H9 (cell line): ENCODE measurements at regions not wholly inside any gene's neighbourhood (a gene's known extent, or its start where the extent isn't known, plus 50 kb on each side); places are given as distances from the start of the nearest gene placed in this dataset.

Experiments used
- DNase-seq: peaks from one replicate; pipeline ENCODE4 v3.0.0-alpha.2; 2017
- H2AFZ ChIP-seq: one replicate; pipeline ENCODE4 v1.6.1; 2013; ENCODE audit warnings: mild to moderate bottlenecking, low read length, control low read depth, moderate library complexity
- H2AK5ac ChIP-seq: 2 replicates; pipeline ENCODE4 v1.6.1; 2013; ENCODE audit warnings: low read length, control low read depth, mixed read lengths; ENCODE audit not compliant: insufficient read length
- H2BK120ac ChIP-seq: one replicate; pipeline ENCODE4 v1.6.1; 2013; ENCODE audit warnings: low read depth, mild to moderate bottlenecking, low read length, control low read depth, inconsistent platforms; ENCODE audit not compliant: poor library complexity, severe bottlenecking
- H2BK12ac ChIP-seq: 2 replicates; pipeline ENCODE4 v1.6.1; 2013; ENCODE audit warnings: low read length, control low read depth, mixed read lengths, low read depth; ENCODE audit not compliant: insufficient read length
- H2BK15ac ChIP-seq: 2 replicates; pipeline ENCODE4 v1.6.1; 2013; ENCODE audit warnings: low read depth, low read length, control low read depth
- H2BK20ac ChIP-seq: one replicate; pipeline ENCODE4 v1.6.1; 2013; ENCODE audit warnings: low read depth, mild to moderate bottlenecking, low read length, control low read depth, inconsistent platforms; ENCODE audit not compliant: poor library complexity, severe bottlenecking
- H2BK5ac ChIP-seq: 2 replicates; pipeline ENCODE4 v1.6.1; 2013; ENCODE audit warnings: low read length, control low read depth, mixed read lengths; ENCODE audit not compliant: insufficient read length
- H3K14ac ChIP-seq: 2 replicates; pipeline ENCODE4 v1.6.1; 2013; ENCODE audit warnings: low read length, control low read depth; ENCODE audit not compliant: insufficient read depth
- H3K18ac ChIP-seq: 2 replicates; pipeline ENCODE4 v1.6.1; 2013; ENCODE audit warnings: low read depth, mild to moderate bottlenecking, mixed read lengths, low read length, control low read depth; ENCODE audit not compliant: insufficient read length
- H3K23ac ChIP-seq: 2 replicates; pipeline ENCODE4 v1.6.1; 2013; ENCODE audit warnings: low read length, control low read depth, mixed read lengths, low read depth; ENCODE audit not compliant: insufficient read length
- H3K23me2 ChIP-seq: 2 replicates; pipeline ENCODE4 v1.6.1; 2013; ENCODE audit warnings: low read depth, mild to moderate bottlenecking, mixed read lengths, low read length, control low read depth; ENCODE audit not compliant: insufficient read length, poor library complexity, severe bottlenecking
- H3K27ac ChIP-seq: 2 replicates; pipeline ENCODE4 v1.5.1; 2013; ENCODE audit warnings: low read length, control low read depth, mixed read lengths, low read depth; ENCODE audit not compliant: insufficient read length
- H3K27me3 ChIP-seq: 2 replicates; pipeline ENCODE4 v1.6.1; 2013; ENCODE audit warnings: low read length, control low read depth, inconsistent platforms; ENCODE audit not compliant: insufficient read depth
- H3K4ac ChIP-seq: 2 replicates; pipeline ENCODE4 v1.6.1; 2013; ENCODE audit warnings: low read depth, mild to moderate bottlenecking, control low read depth, inconsistent platforms, low read length, moderate library complexity
- H3K4me1 ChIP-seq: 2 replicates; pipeline ENCODE4 v1.6.1; 2013; ENCODE audit warnings: low read length, control low read depth, inconsistent platforms; ENCODE audit not compliant: insufficient read depth
- H3K4me2 ChIP-seq: 2 replicates; pipeline ENCODE4 v1.6.1; 2013; ENCODE audit warnings: low read length, control low read depth, mixed read lengths; ENCODE audit not compliant: insufficient read length, insufficient read depth
- H3K56ac ChIP-seq: 2 replicates; pipeline ENCODE4 v1.6.1; 2013; ENCODE audit warnings: low read depth, mild to moderate bottlenecking, mixed read lengths, low read length, control low read depth; ENCODE audit not compliant: insufficient read length
- H3K79me1 ChIP-seq: 2 replicates; pipeline ENCODE4 v1.6.1; 2013; ENCODE audit warnings: low read depth, mild to moderate bottlenecking, moderate library complexity, low read length, control low read depth, inconsistent platforms; ENCODE audit not compliant: insufficient read depth, poor library complexity, severe bottlenecking
- H3K79me2 ChIP-seq: 2 replicates; pipeline ENCODE4 v1.6.1; 2013; ENCODE audit warnings: low read length, control low read depth, inconsistent platforms; ENCODE audit not compliant: insufficient read depth
- H3K9ac ChIP-seq: 2 replicates; pipeline ENCODE4 v1.6.1; 2013; ENCODE audit warnings: low read length, control low read depth, mixed read lengths; ENCODE audit not compliant: insufficient read length; ENCODE audit errors: extremely low read depth
- H3K9me3 ChIP-seq: one replicate; pipeline ENCODE4 v1.6.1; 2013; ENCODE audit warnings: low read depth, low read length, inconsistent platforms; ENCODE audit not compliant: control insufficient read depth
- H3T11ph ChIP-seq: one replicate; pipeline ENCODE4 v1.6.1; 2013; ENCODE audit warnings: mild to moderate bottlenecking, low read length, control low read depth, inconsistent platforms
- H4K20me1 ChIP-seq: one replicate; pipeline ENCODE4 v1.6.1; 2013; ENCODE audit not compliant: control insufficient read depth, insufficient read length, insufficient read depth
- H4K5ac ChIP-seq: 2 replicates; pipeline ENCODE4 v1.6.1; 2013; ENCODE audit warnings: low read depth, mild to moderate bottlenecking, mixed read lengths, low read length, control low read depth; ENCODE audit not compliant: insufficient read length
- H4K8ac ChIP-seq: replicated peaks from 2 replicates; pipeline ENCODE4 v1.6.1; 2013; ENCODE audit warnings: low read length, control low read depth, mixed read lengths, low read depth; ENCODE audit not compliant: insufficient read length
- H4K91ac ChIP-seq: 2 replicates; pipeline ENCODE4 v1.6.1; 2013; ENCODE audit warnings: low read depth, mild to moderate bottlenecking, moderate library complexity, mixed read lengths, low read length, control low read depth; ENCODE audit not compliant: insufficient read length
- H3K27ac Mint-ChIP-seq, 3 experiments: 2 replicates in 2 of 3; 3 replicates in 1 of 3; pipeline ENCODE4 v1.8.0; 2020 to 2021; ENCODE audit warnings: mixed read lengths in 3 of 3, mild to moderate bottlenecking in 1 of 3, moderate library complexity in 1 of 3
- H3K27me3 Mint-ChIP-seq: 2 replicates; pipeline ENCODE4 v1.8.0; 2021; ENCODE audit warnings: low read depth, mild to moderate bottlenecking, moderate library complexity, mixed read lengths
- H3K36me3 Mint-ChIP-seq, 3 experiments: 2 replicates in 2 of 3; 3 replicates in 1 of 3; pipeline ENCODE4 v1.8.0; 2020 to 2021; ENCODE audit warnings: low read depth in 3 of 3, mixed read lengths in 3 of 3; ENCODE audit not compliant: insufficient read depth in 1 of 3
- H3K4me1 Mint-ChIP-seq, 2 experiments: 2 replicates each; pipeline ENCODE4 v1.8.0; 2020; ENCODE audit warnings: mixed read lengths in 2 of 2
- H3K4me3 Mint-ChIP-seq, 2 experiments: 2 replicates in 1 of 2; 3 replicates in 1 of 2; pipeline ENCODE4 v1.8.0; 2020 to 2021; ENCODE audit warnings: mild to moderate bottlenecking in 2 of 2, mixed read lengths in 2 of 2, moderate library complexity in 1 of 2
- H3K9me3 Mint-ChIP-seq, 2 experiments: 2 replicates in 1 of 2; 3 replicates in 1 of 2; pipeline ENCODE4 v1.8.0; 2020; ENCODE audit warnings: mild to moderate bottlenecking in 2 of 2, mixed read lengths in 2 of 2, moderate library complexity in 1 of 2
- TF ChIP-seq, protein P1 (sequence below): fragments of 200-600 bp; sonication (generic); conservative IDR thresholded peaks from 3 replicates; pipeline ENCODE4 v1.8.0; 2021; ENCODE audit warnings: antibody characterized with exemption, mild to moderate bottlenecking

DNA sequence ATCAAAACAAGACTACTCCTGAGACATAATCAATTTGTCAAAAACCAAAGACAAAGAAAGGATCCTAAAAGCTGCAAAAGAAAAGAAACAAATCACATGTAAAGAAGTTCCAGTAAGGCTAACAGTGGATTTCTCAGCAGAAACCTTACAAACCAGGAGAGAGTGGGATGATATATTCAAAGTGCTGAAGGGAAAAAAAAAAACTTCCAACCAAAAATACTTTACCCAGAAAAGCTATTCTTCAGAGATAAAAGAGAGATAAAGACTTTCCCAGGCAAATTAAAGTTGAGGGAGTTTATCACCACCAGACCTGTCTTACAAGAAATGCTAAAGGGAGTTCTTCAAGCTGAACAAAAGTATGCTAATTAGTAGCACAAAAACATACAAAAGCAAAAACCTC, 91.9 kb upstream of the PPP2R5C start:
- H2BK12ac ChIP-seq: no peak overlapping the region
- H3K4me2 ChIP-seq: no peak overlapping the region
- Mint-ChIP-seq H3K27me3 (peaks cover 37% of the 10 kb centered on the region), H3K36me3 (no peaks in the 10 kb centered on the region; a peak in 1 of 7 replicates), H3K9me3 (peaks cover 22 to 37% of the 10 kb centered on the region in 2 experiments), H3K4me3 (no peak overlapping the region), H3K27ac (no peak overlapping the region), H3K4me1 (peaks cover 0 to 3% of the 10 kb centered on the region in 2 experiments; a peak in 2 of 4 replicates)
- H3K27ac ChIP-seq: no peak overlapping the region
- H2BK120ac ChIP-seq: no peak overlapping the region
- no peak overlapping the region for H4K5ac ChIP-seq
- H3T11ph ChIP-seq: no peak overlapping the region
- no peak overlapping the region for H2AFZ ChIP-seq
- no peaks in the 10 kb centered on the region for H3K9me3 ChIP-seq
- no peak overlapping the region for H2BK20ac ChIP-seq
- no peak overlapping the region for H3K9ac ChIP-seq
- no peak overlapping the region for H4K91ac ChIP-seq
- H2AK5ac ChIP-seq: no peak overlapping the region
- no peak overlapping the region for H3K14ac ChIP-seq
- no peak overlapping the region for H3K18ac ChIP-seq
- H2BK15ac ChIP-seq: no peak overlapping the region
- no peaks in the 10 kb centered on the region for H3K27me3 ChIP-seq
- H3K23me2 ChIP-seq: no peaks in the 10 kb centered on the region
- no peaks in the 10 kb centered on the region for H3K79me1 ChIP-seq
- TF ChIP-seq, protein P1, sequence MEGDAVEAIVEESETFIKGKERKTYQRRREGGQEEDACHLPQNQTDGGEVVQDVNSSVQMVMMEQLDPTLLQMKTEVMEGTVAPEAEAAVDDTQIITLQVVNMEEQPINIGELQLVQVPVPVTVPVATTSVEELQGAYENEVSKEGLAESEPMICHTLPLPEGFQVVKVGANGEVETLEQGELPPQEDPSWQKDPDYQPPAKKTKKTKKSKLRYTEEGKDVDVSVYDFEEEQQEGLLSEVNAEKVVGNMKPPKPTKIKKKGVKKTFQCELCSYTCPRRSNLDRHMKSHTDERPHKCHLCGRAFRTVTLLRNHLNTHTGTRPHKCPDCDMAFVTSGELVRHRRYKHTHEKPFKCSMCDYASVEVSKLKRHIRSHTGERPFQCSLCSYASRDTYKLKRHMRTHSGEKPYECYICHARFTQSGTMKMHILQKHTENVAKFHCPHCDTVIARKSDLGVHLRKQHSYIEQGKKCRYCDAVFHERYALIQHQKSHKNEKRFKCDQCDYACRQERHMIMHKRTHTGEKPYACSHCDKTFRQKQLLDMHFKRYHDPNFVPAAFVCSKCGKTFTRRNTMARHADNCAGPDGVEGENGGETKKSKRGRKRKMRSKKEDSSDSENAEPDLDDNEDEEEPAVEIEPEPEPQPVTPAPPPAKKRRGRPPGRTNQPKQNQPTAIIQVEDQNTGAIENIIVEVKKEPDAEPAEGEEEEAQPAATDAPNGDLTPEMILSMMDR: no peak
- no peak for DNase-seq
- no peaks in the 10 kb centered on the region for H4K20me1 ChIP-seq
- H4K8ac ChIP-seq: no peak overlapping the region
- no peak overlapping the region for H3K4ac ChIP-seq
- no peak overlapping the region for H2BK5ac ChIP-seq
- no peaks in the 10 kb centered on the region for H3K4me1 ChIP-seq
- no peak overlapping the region for H3K23ac ChIP-seq
- no peak overlapping the region for H3K56ac ChIP-seq
- no peaks in the 10 kb centered on the region for H3K79me2 ChIP-seq
